K562 (cell line): ENCODE measurements at regions not wholly inside any gene's neighbourhood (a gene's known extent, or its start where the extent isn't known, plus 50 kb on each side); places are given as distances from the start of the nearest gene placed in this dataset.
"Not testable (repeated sequence)": the region's sequence is repeated elsewhere in the genome, so short reads cannot be mapped to it uniquely, and the experiment has no call there.

Source experiments
- ATAC-seq: fragments of 200-7000 bp; cut with Tn5 transposase; 3 replicates; pipeline ENCODE4 v1.9.1; 2020; ENCODE audit warnings: moderate library complexity
- BruUV-seq: library from RNA; stranded (reverse); fragments of 400-500 nt; replicated peaks from 2 replicates; lab custom pipeline; 2021; lab: Mats Ljungman, UMichigan
- CTCF ChIA-PET: fragments of 300-600 bp; formaldehyde crosslinking; extraction: SDS; loops from one replicate; lab custom pipeline; 2021; ENCODE audit warnings: low intra/inter-chr PET ratio; lab: Yijun Ruan, JAX
- POLR2A ChIA-PET: fragments of 300-600, 350-650 bp; sonication (Branson Sonifier 250); formaldehyde crosslinking; extraction: SDS; loops from one replicate; lab custom pipeline; 2021; ENCODE audit warnings: antibody characterized with exemption, inconsistent platforms; lab: Yijun Ruan, JAX
- DNase-seq, 4 experiments: peaks; one replicate each; pipeline versions ENCODE4 v3.0.0 to v3.0.0-alpha.2; 2011 to 2018; ENCODE audit warnings: low spot score in 3 of 4, mixed read lengths in 3 of 4; ENCODE audit errors: extremely low read depth in 1 of 4
- FAIRE-seq: peaks from 2 replicates; lab custom pipeline; 2011; peaks lifted over from hg19 to GRCh38; lab: Jason Lieb, UNC
- H2AFZ ChIP-seq: 2 replicates; pipeline ENCODE4 v1.6.0; 2011; ENCODE audit warnings: low read depth, low read length, control low read depth, inconsistent platforms
- H3K27ac ChIP-seq: fragments of 200-600 bp; 3 replicates; pipeline ENCODE4 v1.8.0; 2011; ENCODE audit warnings: low read depth, mild to moderate bottlenecking, control low read depth, inconsistent platforms, low read length, moderate library complexity, mixed read lengths; ENCODE audit errors: extremely low read depth
- H3K27me3 ChIP-seq, 2 experiments: fragments of 300-600 bp in 1 of 2; 2 replicates in 1 of 2; 3 replicates in 1 of 2; pipeline versions ENCODE4 v1.6.0 to v1.8.0; 2011; ENCODE audit warnings: inconsistent platforms in 2 of 2, low read length in 2 of 2, mild to moderate bottlenecking in 1 of 2, mixed read lengths in 1 of 2, moderate library complexity in 1 of 2; ENCODE audit not compliant: control insufficient read depth in 2 of 2, insufficient read depth in 2 of 2
- H3K36me3 ChIP-seq: fragments of 300-600 bp; 3 replicates; pipeline ENCODE4 v1.8.0; 2011; ENCODE audit warnings: mild to moderate bottlenecking, low read length, inconsistent platforms; ENCODE audit not compliant: control insufficient read depth, insufficient read depth
- H3K4me1 ChIP-seq, 2 experiments: fragments of 200-600 bp in 1 of 2; replicated peaks in 1 of 2; 2 replicates in 1 of 2; 3 replicates in 1 of 2; pipeline versions ENCODE4 v1.5.1 to v1.8.0; 2011; ENCODE audit warnings: inconsistent platforms in 2 of 2, low read length in 2 of 2, mild to moderate bottlenecking in 1 of 2, mixed read lengths in 1 of 2, moderate library complexity in 1 of 2; ENCODE audit not compliant: control insufficient read depth in 2 of 2, insufficient read depth in 2 of 2
- H3K4me2 ChIP-seq: 2 replicates; pipeline ENCODE4 v1.6.1; 2011; ENCODE audit warnings: low read length, control low read depth, inconsistent platforms, mixed read lengths; ENCODE audit not compliant: insufficient read depth
- H3K4me3 ChIP-seq: fragments of 200-600 bp; sonication (generic), shearing (Covaris generic); 2 replicates; pipeline ENCODE4 v1.5.1; 2016; ENCODE audit warnings: control low read depth, inconsistent platforms
- H3K79me2 ChIP-seq: fragments of 200-600 bp; 3 replicates; pipeline ENCODE4 v1.8.0; 2011; ENCODE audit warnings: low read length, inconsistent platforms; ENCODE audit not compliant: control insufficient read depth, insufficient read depth
- H3K9ac ChIP-seq, 2 experiments: 2 replicates each; pipeline versions ENCODE4 v1.6.0 to v1.6.1; 2011; ENCODE audit warnings: low read depth in 2 of 2, low read length in 2 of 2, control low read depth in 1 of 2, inconsistent platforms in 1 of 2, mild to moderate bottlenecking in 1 of 2, mixed read lengths in 1 of 2; ENCODE audit not compliant: insufficient read depth in 1 of 2
- H3K9me1 ChIP-seq: one replicate; pipeline ENCODE4 v1.6.0; 2011; ENCODE audit warnings: inconsistent platforms, mild to moderate bottlenecking, low read length, moderate library complexity; ENCODE audit not compliant: control insufficient read depth, insufficient read depth
- H3K9me3 ChIP-seq: replicated peaks from 2 replicates; pipeline ENCODE4 v1.5.1; 2011; ENCODE audit warnings: low read depth, low read length, inconsistent platforms; ENCODE audit not compliant: control insufficient read depth, insufficient read depth
- H4K20me1 ChIP-seq: replicated peaks from 2 replicates; pipeline ENCODE4 v1.6.1; 2011; ENCODE audit warnings: low read length, inconsistent platforms, mixed read lengths; ENCODE audit not compliant: control insufficient read depth, insufficient read depth
- HIVEP1 ChIP-seq: fragments of 250-450 bp; sonication (Bioruptor Pico); IDR thresholded peaks from 2 replicates; pipeline ENCODE4 v1.4.0; 2020; ENCODE audit warnings: mild to moderate bottlenecking
- ZNF766 ChIP-seq: fragments of 200-800 bp; sonication (Bioruptor generic); conservative IDR thresholded peaks from 2 replicates; pipeline ENCODE4 v1.6.1; 2016; ENCODE audit warnings: missing genetic modification characterization, missing compliant biosample characterization
- WGBS: fragments of 100-300 bp; shearing (Covaris generic); methylation state at CpG from one replicate; pipeline ENCODE4 v1.1.6; 2016; ENCODE audit warnings: low coverage, mixed read lengths; ENCODE audit not compliant: insufficient coverage; ENCODE audit errors: missing lambda C conversion rate; 5-methylcytosine and 5-hydroxymethylcytosine counted together
- in situ Hi-C: fragments of 300-500 bp; cut with MboI; formaldehyde crosslinking; loops from 4 replicates; pipeline ENCODE4 v1.15.0; 2018; ENCODE audit warnings: inconsistent platforms, mixed read lengths
- intact Hi-C: fragments of 100-400 bp; cut with micrococcal nuclease; formaldehyde crosslinking; loops from 2 replicates; pipeline ENCODE4 v1.14.2; 2022
- TF ChIP-seq, protein P1 (sequence below), 3 experiments: fragments of 200-800 bp in 1 of 3; fragments of 250-450 bp in 1 of 3; fragments of 450-650 bp in 1 of 3; sonication (Bioruptor Pico) in 1 of 3; sonication (Bioruptor generic) in 1 of 3; formaldehyde crosslinking in 1 of 3; IDR thresholded peaks; 2 replicates each; pipeline versions ENCODE4 v1.6.1 to v1.8.0; 2016 to 2022; ENCODE audit warnings: mild to moderate bottlenecking in 2 of 3, missing genetic modification characterization in 2 of 3, missing compliant biosample characterization in 1 of 3, moderate library complexity in 1 of 3
- TF ChIP-seq, protein P2 (sequence below): fragments of 450-650 bp; formaldehyde crosslinking; IDR thresholded peaks from 2 replicates; pipeline ENCODE4 v1.4.0; 2022; ENCODE audit warnings: missing genetic modification characterization

DNA sequence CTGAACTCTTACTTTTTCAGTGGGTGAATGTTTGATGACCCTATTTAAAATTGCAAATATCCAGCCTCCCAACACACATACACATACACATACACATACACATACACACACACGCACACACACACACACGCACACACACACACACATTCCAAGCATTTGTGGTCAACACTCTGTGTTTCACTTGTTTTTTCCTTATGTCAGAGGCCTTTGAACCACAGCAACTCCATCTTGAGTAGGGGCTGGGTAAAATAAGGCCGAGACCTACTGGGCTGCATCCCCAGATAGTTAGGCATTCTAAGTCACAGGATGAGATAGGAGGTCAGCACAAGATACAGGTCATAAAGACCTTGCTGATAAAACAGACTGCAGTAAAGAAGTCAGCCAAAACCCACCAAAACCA, 56.6 kb upstream of the BDP1 start (continued):
- TF ChIP-seq HIVEP1 (CRISPR knock-in tag) (peak; percentile 77; the same call in 1 of the 2 replicates), ZNF766 (CRISPR knock-in tag) (peak; percentile 89)
- TF ChIP-seq, protein P1, sequence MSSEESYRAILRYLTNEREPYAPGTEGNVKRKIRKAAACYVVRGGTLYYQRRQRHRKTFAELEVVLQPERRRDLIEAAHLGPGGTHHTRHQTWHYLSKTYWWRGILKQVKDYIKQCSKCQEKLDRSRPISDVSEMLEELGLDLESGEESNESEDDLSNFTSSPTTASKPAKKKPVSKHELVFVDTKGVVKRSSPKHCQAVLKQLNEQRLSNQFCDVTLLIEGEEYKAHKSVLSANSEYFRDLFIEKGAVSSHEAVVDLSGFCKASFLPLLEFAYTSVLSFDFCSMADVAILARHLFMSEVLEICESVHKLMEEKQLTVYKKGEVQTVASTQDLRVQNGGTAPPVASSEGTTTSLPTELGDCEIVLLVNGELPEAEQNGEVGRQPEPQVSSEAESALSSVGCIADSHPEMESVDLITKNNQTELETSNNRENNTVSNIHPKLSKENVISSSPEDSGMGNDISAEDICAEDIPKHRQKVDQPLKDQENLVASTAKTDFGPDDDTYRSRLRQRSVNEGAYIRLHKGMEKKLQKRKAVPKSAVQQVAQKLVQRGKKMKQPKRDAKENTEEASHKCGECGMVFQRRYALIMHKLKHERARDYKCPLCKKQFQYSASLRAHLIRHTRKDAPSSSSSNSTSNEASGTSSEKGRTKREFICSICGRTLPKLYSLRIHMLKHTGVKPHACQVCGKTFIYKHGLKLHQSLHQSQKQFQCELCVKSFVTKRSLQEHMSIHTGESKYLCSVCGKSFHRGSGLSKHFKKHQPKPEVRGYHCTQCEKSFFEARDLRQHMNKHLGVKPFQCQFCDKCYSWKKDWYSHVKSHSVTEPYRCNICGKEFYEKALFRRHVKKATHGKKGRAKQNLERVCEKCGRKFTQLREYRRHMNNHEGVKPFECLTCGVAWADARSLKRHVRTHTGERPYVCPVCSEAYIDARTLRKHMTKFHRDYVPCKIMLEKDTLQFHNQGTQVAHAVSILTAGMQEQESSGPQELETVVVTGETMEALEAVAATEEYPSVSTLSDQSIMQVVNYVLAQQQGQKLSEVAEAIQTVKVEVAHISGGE (CRISPR knock-in tag; IDR thresholded peaks at IDR 0.05): peak in 1 of 3 experiments; percentile 50; a peak in 2 of 6 replicates
- TF ChIP-seq, protein P2, sequence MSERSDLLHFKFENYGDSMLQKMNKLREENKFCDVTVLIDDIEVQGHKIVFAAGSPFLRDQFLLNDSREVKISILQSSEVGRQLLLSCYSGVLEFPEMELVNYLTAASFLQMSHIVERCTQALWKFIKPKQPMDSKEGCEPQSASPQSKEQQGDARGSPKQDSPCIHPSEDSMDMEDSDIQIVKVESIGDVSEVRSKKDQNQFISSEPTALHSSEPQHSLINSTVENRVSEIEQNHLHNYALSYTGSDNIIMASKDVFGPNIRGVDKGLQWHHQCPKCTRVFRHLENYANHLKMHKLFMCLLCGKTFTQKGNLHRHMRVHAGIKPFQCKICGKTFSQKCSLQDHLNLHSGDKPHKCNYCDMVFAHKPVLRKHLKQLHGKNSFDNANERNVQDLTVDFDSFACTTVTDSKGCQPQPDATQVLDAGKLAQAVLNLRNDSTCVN (CRISPR knock-in tag): peak; percentile 98

GRCh38 chr5:71399443-71399842, 56.0 kb upstream of the BDP1 start:
- CTCF ChIA-PET, H3K9me3 ChIP-seq, H3K36me3 ChIP-seq, H3K9ac ChIP-seq, ATAC-seq, H3K4me3 ChIP-seq, FAIRE-seq, in situ Hi-C loops, H3K4me1 ChIP-seq, BruUV-seq, H4K20me1 ChIP-seq, POLR2A ChIA-PET, H3K4me2 ChIP-seq, DNase-seq, H3K27me3 ChIP-seq, H3K27ac ChIP-seq, H3K79me2 ChIP-seq, H3K9me1 ChIP-seq, intact Hi-C loops: not testable (repeated sequence)
- peak overlapping the region; percentile 45; the same call in 1 of the 2 replicates for H2AFZ ChIP-seq
- WGBS: 2% methylated on average over 3 of the region's 3 CpGs

GRCh38 chr5:71400626-71401025, 54.8 kb upstream of the BDP1 start:
- H3K27me3 ChIP-seq, H3K79me2 ChIP-seq, ATAC-seq, H3K9me3 ChIP-seq, H2AFZ ChIP-seq, H3K9ac ChIP-seq, H4K20me1 ChIP-seq, POLR2A ChIA-PET, CTCF ChIA-PET, H3K27ac ChIP-seq, H3K9me1 ChIP-seq, BruUV-seq, intact Hi-C loops, H3K4me2 ChIP-seq, DNase-seq, FAIRE-seq, H3K4me3 ChIP-seq, in situ Hi-C loops, H3K4me1 ChIP-seq, H3K36me3 ChIP-seq: not testable (repeated sequence)
- WGBS: 61% methylated on average over 4 of the region's 4 CpGs
